A673 (cell line): ENCODE measurements at regions not wholly inside any gene's neighbourhood (a gene's known extent, or its start where the extent isn't known, plus 50 kb on each side); places are given as distances from the start of the nearest gene placed in this dataset.

Source experiments
- CTCF ChIP-seq: fragments of 300-800, 200-600 bp; sonication (generic); conservative IDR thresholded peaks from 2 replicates; pipeline ENCODE4 v1.5.1; 2017; ENCODE audit warnings: low read depth, mild to moderate bottlenecking, antibody characterized with exemption, low read length, moderate library complexity, mixed read lengths
- EZH2 ChIP-seq: fragments of 200-600 bp; sonication (generic); IDR thresholded peaks from 2 replicates; pipeline ENCODE4 v1.6.1; 2017; ENCODE audit warnings: borderline replicate concordance, low read depth, mild to moderate bottlenecking, mixed read lengths, antibody characterized with exemption, low read length; ENCODE audit not compliant: poor library complexity, severe bottlenecking

- TF ChIP-seq CTCF (no peak), EZH2 (no peak)
These were observed 246.2 kb upstream of the PLET1 start for GRCh38 chr11:112506852-112507251.
